ENCODE measurements at regions not wholly inside any gene's neighbourhood (a gene's known extent, or its start where the extent isn't known, plus 50 kb on each side); places are given as distances from the start of the nearest gene placed in this dataset.

- intact Hi-C loops (cut with micrococcal nuclease), result no loop called here
- DNase-seq (no peak), ATAC-seq (ENCODE audit: low read depth) (no peak)
- Mint-ChIP-seq H3K4me3 (no peak overlapping the region), H3K36me3 (ENCODE audit: low read depth) (no peaks in the 10 kb centered on the region), H3K9me3 (no peaks in the 10 kb centered on the region), H3K4me1 (no peaks in the 10 kb centered on the region), H3K27me3 (peaks cover 19% of the 10 kb centered on the region), H3K27ac (no peak overlapping the region)
- ChIA-PET POLR2A (no interaction called here), CTCF (no interaction called here)
- no peak for TF ChIP-seq CTCF (IDR thresholded peaks at IDR 0.05)
Observed at GRCh38 chr3:194279101-194279500, 72.0 kb downstream of the CPN2 start.

DNA sequence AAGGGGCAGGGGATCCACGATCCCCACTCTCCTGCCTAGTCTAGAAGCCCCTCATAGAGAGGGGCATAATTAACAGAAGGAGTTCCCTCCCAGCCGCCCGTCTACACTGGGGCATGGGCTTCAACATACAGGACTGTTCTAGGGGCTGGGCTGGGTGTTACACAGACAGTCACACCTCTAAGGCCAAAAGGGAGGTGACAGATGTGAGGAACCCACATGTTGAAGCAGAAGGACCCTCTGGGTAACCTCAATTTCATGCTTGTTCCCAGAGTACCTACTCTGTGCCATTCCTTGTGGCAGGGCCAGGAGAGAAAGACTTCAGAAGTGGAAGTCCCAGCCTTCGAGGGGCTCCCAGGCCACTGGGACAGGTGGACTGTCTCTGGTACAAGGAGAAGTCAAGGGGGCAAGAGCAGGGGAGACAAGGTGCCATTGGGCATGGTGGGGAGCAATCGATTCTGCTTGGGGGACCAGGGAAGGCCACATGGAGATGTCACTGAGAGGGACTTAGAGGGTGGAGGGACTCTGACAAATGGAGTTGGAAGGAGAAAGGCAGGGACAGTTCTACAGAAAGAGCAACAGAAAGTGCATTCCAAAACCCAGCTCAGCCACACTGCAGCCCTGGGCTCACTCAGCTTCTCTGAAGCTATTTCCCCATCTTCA, 71.3 kb downstream of the CPN2 start:
- no peak for TF ChIP-seq CTCF (IDR thresholded peaks at IDR 0.05)
- no peaks in the 10 kb centered on the region for H3K4me1 Mint-ChIP-seq

GRCh38 chr3:194280777-194281176, 70.4 kb downstream of the CPN2 start:
- Mint-ChIP-seq H3K27ac (no peak overlapping the region), H3K4me1 (no peaks in the 10 kb centered on the region), H3K9me3 (no peaks in the 10 kb centered on the region), H3K36me3 (ENCODE audit: low read depth) (no peaks in the 10 kb centered on the region), H3K4me3 (no peak overlapping the region), H3K27me3 (peaks cover 19% of the 10 kb centered on the region)
- intact Hi-C loops (cut with micrococcal nuclease), result no loop called here
- ATAC-seq (ENCODE audit: low read depth) (no peak), DNase-seq (no peak)
- POLR2A ChIA-PET, result no interaction called here
- CTCF ChIA-PET, result interaction anchor here (1.1 kb wide), 1 partner anchor 35 kb away, joined by 3 read pairs; no protein-coding TSS in a partner anchor
- TF ChIP-seq CTCF (IDR thresholded peaks at IDR 0.05), result no peak

More for the DNA sequence above, 71.3 kb downstream of the CPN2 start:
- intact Hi-C loops (cut with micrococcal nuclease), result no loop called here
- no peak overlapping the region for H3K4me3 Mint-ChIP-seq
- H3K27ac Mint-ChIP-seq, result no peak overlapping the region
- CTCF ChIA-PET, result no interaction called here
- ATAC-seq (ENCODE audit: low read depth) (no peak), DNase-seq (no peak)
- H3K9me3 Mint-ChIP-seq, result no peaks in the 10 kb centered on the region
- peaks cover 19% of the 10 kb centered on the region for H3K27me3 Mint-ChIP-seq
- POLR2A ChIA-PET, result no interaction called here
- no peaks in the 10 kb centered on the region for H3K36me3 Mint-ChIP-seq (ENCODE audit: low read depth)

GRCh38 chr3:194281306-194281705, 69.8 kb downstream of the CPN2 start:
- no peak for DNase-seq
- H3K4me3 Mint-ChIP-seq, result no peak overlapping the region
- POLR2A ChIA-PET, result no interaction called here
- peaks cover 17% of the 10 kb centered on the region for H3K27me3 Mint-ChIP-seq
- no peaks in the 10 kb centered on the region for H3K4me1 Mint-ChIP-seq
- H3K36me3 Mint-ChIP-seq (ENCODE audit: low read depth), result no peaks in the 10 kb centered on the region
- H3K9me3 Mint-ChIP-seq, result no peaks in the 10 kb centered on the region
- CTCF ChIA-PET, result interaction anchor here (1.1 kb wide), 1 partner anchor 34 kb away, joined by 3 read pairs; no protein-coding TSS in a partner anchor
- TF ChIP-seq CTCF (IDR thresholded peaks at IDR 0.05), result no peak
- ATAC-seq (ENCODE audit: low read depth), result no peak
- intact Hi-C loops (cut with micrococcal nuclease), result no loop called here
- H3K27ac Mint-ChIP-seq, result no peak overlapping the region

DNA sequence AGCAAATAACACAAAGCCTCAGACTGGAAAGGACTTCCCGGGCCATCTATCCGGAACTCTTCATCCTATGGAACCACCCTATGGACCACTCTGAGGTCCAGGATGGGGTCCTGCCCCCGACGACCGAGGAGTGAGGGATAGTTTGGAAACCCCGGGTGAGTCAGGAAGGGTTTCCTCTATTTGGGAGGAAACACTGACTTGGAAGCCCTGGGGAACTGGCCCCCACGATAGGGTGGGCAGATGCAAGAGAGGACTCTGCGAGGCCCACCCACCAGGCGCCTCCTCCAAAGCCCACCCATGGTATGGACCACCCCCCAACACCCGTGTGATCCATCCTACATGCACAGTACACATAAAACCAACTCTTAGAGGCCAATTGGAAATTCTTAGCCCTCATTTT, 69.4 kb downstream of the CPN2 start:
- H3K36me3 Mint-ChIP-seq (ENCODE audit: low read depth), result no peaks in the 10 kb centered on the region
- H3K4me3 Mint-ChIP-seq, result no peak overlapping the region
- DNase-seq, result no peak
- CTCF ChIA-PET, result no interaction called here
- intact Hi-C loops (cut with micrococcal nuclease), result no loop called here
- ATAC-seq (ENCODE audit: low read depth), result no peak
- no peak for TF ChIP-seq CTCF (IDR thresholded peaks at IDR 0.05)
- POLR2A ChIA-PET, result no interaction called here
- peaks cover 17% of the 10 kb centered on the region for H3K27me3 Mint-ChIP-seq
- H3K4me1 Mint-ChIP-seq, result no peaks in the 10 kb centered on the region
- no peak overlapping the region for H3K27ac Mint-ChIP-seq
- H3K9me3 Mint-ChIP-seq, result no peaks in the 10 kb centered on the region
